Retinal pigment epithelial cell (primary cell): ENCODE measurements at regions not wholly inside any gene's neighbourhood (a gene's known extent, or its start where the extent isn't known, plus 50 kb on each side); places are given as distances from the start of the nearest gene placed in this dataset.

Experiments
- DNase-seq: peaks from one replicate; pipeline ENCODE4 v3.0.0-alpha.2; 2010; ENCODE audit warnings: low read depth
- H3K4me3 ChIP-seq: 2 replicates; pipeline ENCODE4 v1.5.1; 2011; ENCODE audit warnings: mild to moderate bottlenecking, low read length, control low read depth, moderate library complexity
- CTCF ChIP-seq: conservative IDR thresholded peaks from 2 replicates; pipeline ENCODE4 v1.5.1; 2011; ENCODE audit warnings: low read depth, low read length, control low read depth, inconsistent platforms

GRCh38 chr4:41323706-41324105 lies 67.0 kb downstream of the UCHL1 start:
- H3K4me3 ChIP-seq = no peak overlapping the region
- no peak for TF ChIP-seq CTCF
- DNase-seq = peak; percentile 32

- no peak for DNase-seq
- H3K4me3 ChIP-seq = no peak overlapping the region
Observed at GRCh38 chr4:41324861-41325260, 68.1 kb downstream of the UCHL1 start.

GRCh38 chr4:41325901-41326300 lies 69.2 kb downstream of the UCHL1 start:
- H3K4me3 ChIP-seq = no peak overlapping the region
- TF ChIP-seq CTCF = no peak
- no peak for DNase-seq

More at GRCh38 chr4:41324861-41325260, 68.1 kb downstream of the UCHL1 start:
- no peak for TF ChIP-seq CTCF

GRCh38 chr4:41326776-41327175 lies 70.0 kb downstream of the UCHL1 start:
- no peak for DNase-seq
- TF ChIP-seq CTCF = no peak
- no peak overlapping the region for H3K4me3 ChIP-seq

GRCh38 chr4:41327770-41328169 lies 71.0 kb downstream of the UCHL1 start:
- no peak for TF ChIP-seq CTCF
- DNase-seq = no peak
- H3K4me3 ChIP-seq = no peak overlapping the region

GRCh38 chr4:41329361-41329760 lies 72.6 kb downstream of the UCHL1 start:
- TF ChIP-seq CTCF = no peak
- no peak for DNase-seq
- no peak overlapping the region for H3K4me3 ChIP-seq

GRCh38 chr4:41331224-41331623 lies 74.5 kb downstream of the UCHL1 start:
- H3K4me3 ChIP-seq = no peak overlapping the region
- no peak for DNase-seq

More at GRCh38 chr4:41331224-41331623, 74.5 kb downstream of the UCHL1 start:
- TF ChIP-seq CTCF = no peak
